ENCODE measurements at regions not wholly inside any gene's neighbourhood (a gene's known extent, or its start where the extent isn't known, plus 50 kb on each side); places are given as distances from the start of the nearest gene placed in this dataset.

DNA sequence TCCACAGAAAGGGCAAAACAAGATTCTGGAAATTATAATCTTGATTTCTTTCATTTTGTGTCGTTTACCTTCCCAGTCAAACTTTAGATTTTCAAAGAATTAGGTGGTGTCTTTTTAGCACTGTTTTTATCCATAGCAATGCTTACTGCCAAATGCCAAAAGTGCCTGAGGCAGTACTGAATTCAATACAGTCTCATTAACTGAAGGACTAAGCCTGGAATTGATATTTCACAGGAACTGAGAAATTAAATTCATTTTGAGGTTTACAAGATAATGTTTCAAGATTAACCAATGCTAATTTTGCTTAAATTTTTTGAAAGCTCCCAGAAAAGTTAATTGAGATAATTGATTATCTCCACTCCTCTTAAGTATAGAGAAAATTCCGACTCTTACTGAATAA, 68.8 kb upstream of the ARHGAP24 start:
- TF ChIP-seq, protein P1, sequence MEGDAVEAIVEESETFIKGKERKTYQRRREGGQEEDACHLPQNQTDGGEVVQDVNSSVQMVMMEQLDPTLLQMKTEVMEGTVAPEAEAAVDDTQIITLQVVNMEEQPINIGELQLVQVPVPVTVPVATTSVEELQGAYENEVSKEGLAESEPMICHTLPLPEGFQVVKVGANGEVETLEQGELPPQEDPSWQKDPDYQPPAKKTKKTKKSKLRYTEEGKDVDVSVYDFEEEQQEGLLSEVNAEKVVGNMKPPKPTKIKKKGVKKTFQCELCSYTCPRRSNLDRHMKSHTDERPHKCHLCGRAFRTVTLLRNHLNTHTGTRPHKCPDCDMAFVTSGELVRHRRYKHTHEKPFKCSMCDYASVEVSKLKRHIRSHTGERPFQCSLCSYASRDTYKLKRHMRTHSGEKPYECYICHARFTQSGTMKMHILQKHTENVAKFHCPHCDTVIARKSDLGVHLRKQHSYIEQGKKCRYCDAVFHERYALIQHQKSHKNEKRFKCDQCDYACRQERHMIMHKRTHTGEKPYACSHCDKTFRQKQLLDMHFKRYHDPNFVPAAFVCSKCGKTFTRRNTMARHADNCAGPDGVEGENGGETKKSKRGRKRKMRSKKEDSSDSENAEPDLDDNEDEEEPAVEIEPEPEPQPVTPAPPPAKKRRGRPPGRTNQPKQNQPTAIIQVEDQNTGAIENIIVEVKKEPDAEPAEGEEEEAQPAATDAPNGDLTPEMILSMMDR (IDR thresholded peaks at IDR 0.05; ENCODE audit: low read depth, low read length, missing input control) = no peak
- TF ChIP-seq, protein P2, sequence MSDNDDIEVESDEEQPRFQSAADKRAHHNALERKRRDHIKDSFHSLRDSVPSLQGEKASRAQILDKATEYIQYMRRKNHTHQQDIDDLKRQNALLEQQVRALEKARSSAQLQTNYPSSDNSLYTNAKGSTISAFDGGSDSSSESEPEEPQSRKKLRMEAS (IDR thresholded peaks at IDR 0.05) = no peak
- TF ChIP-seq HNF4G (IDR thresholded peaks at IDR 0.05) (no peak), GABPA (IDR thresholded peaks at IDR 0.05 in 1 of 2, conservative IDR thresholded peaks at IDR 0.05 in 1 of 2) (no peak), TAF1 (conservative IDR thresholded peaks at IDR 0.05) (no peak), ATF3 (IDR thresholded peaks at IDR 0.05) (no peak), JUND (IDR thresholded peaks at IDR 0.05) (no peak), SP1 (IDR thresholded peaks at IDR 0.05) (no peak), ZBTB33 (IDR thresholded peaks at IDR 0.05) (no peak), YY1 (IDR thresholded peaks at IDR 0.05) (no peak), RAD21 (IDR thresholded peaks at IDR 0.05) (no peak), NR2F2 (IDR thresholded peaks at IDR 0.05) (no peak), REST (IDR thresholded peaks at IDR 0.05) (no peak)
